Sigmoid colon (tissue), 6 donors: ENCODE measurements at regions not wholly inside any gene's neighbourhood (a gene's known extent, or its start where the extent isn't known, plus 50 kb on each side); places are given as distances from the start of the nearest gene placed in this dataset.

Source experiments
- DNase-seq: peaks from one replicate; pipeline ENCODE4 v3.0.0-alpha.2; 2019
- H3K27ac ChIP-seq, 4 donors: fragments of 200-600 bp; sonication (generic); one replicate each; pipeline ENCODE4 v1.5.1; 2016 to 2019; ENCODE audit warnings: mild to moderate bottlenecking in 1 of 4
- H3K27me3 ChIP-seq, 3 donors: fragments of 200-600 bp; sonication (generic); one replicate each; pipeline ENCODE4 v1.5.1; 2019; ENCODE audit warnings: mild to moderate bottlenecking in 1 of 3
- H3K36me3 ChIP-seq, 4 donors: fragments of 200-600 bp; sonication (generic); one replicate each; pipeline ENCODE4 v1.5.1; 2016 to 2019
- H3K4me1 ChIP-seq, 4 donors: fragments of 200-600 bp; sonication (generic); one replicate each; pipeline ENCODE4 v1.5.1; 2017 to 2019
- H3K4me3 ChIP-seq, 4 donors: fragments of 200-600 bp; sonication (generic); one replicate each; pipeline ENCODE4 v1.5.1; 2017 to 2019; ENCODE audit warnings: mild to moderate bottlenecking in 2 of 4, moderate library complexity in 1 of 4
- H3K9me3 ChIP-seq, 4 donors: fragments of 200-600 bp in 3 of 4; sonication (generic) in 3 of 4; one replicate each; pipeline versions ENCODE4 v1.5.1 to v1.6.1; 2013 to 2019
- EP300 ChIP-seq, 4 donors: sonication (generic); formaldehyde crosslinking; IDR thresholded peaks; one replicate each; pipeline ENCODE4 v1.6.1; 2017; ENCODE audit warnings: antibody characterized with exemption in 4 of 4
- POLR2A ChIP-seq, 2 donors: fragments of 450-650 bp; IDR thresholded peaks; one replicate each; pipeline ENCODE4 v1.6.1; 2016; ENCODE audit warnings: antibody characterized with exemption in 2 of 2, mild to moderate bottlenecking in 2 of 2, moderate library complexity in 2 of 2
- POLR2AphosphoS5 ChIP-seq, 4 donors: sonication (generic); formaldehyde crosslinking; IDR thresholded peaks; one replicate each; pipeline ENCODE4 v1.6.1; 2017; ENCODE audit warnings: antibody characterized with exemption in 4 of 4
- WGBS, 2 donors: extraction: QIAGEN DNeasy Blood & Tissue Kit; methylation state at CpG; one replicate each; pipeline ENCODE4 v1.1.7; 2013; 5-methylcytosine and 5-hydroxymethylcytosine counted together
- intact Hi-C: fragments of 100-400 bp; cut with DNase I; formaldehyde crosslinking; loops from one replicate; pipeline ENCODE4 v1.15.1; 2023
- TF ChIP-seq, protein P1 (sequence below), 4 experiments: fragments of 450-650 bp in 3 of 4; fragments of 200-600 bp in 1 of 4; IDR thresholded peaks; one replicate each; pipeline ENCODE4 v1.5.1; 2016 to 2019; ENCODE audit warnings: antibody characterized with exemption in 4 of 4, mild to moderate bottlenecking in 3 of 4, moderate library complexity in 2 of 4
- donor health status: healthy with polysubstance abuse.
- donor health status: healthy.

- no peak overlapping the region for H3K4me3 ChIP-seq
- 83% methylated on average over 9 of the region's 9 CpGs for WGBS, 2 donors
- H3K9me3 ChIP-seq, result no peaks in the 10 kb centered on the region
- H3K36me3 ChIP-seq, result no peaks in the 10 kb centered on the region
- H3K4me1 ChIP-seq, result no peaks in the 10 kb centered on the region
- TF ChIP-seq POLR2AphosphoS5 (IDR thresholded peaks at IDR 0.05) (no peak), EP300 (IDR thresholded peaks at IDR 0.05) (no peak), POLR2A (IDR thresholded peaks at IDR 0.05) (no peak)
- TF ChIP-seq, protein P1, sequence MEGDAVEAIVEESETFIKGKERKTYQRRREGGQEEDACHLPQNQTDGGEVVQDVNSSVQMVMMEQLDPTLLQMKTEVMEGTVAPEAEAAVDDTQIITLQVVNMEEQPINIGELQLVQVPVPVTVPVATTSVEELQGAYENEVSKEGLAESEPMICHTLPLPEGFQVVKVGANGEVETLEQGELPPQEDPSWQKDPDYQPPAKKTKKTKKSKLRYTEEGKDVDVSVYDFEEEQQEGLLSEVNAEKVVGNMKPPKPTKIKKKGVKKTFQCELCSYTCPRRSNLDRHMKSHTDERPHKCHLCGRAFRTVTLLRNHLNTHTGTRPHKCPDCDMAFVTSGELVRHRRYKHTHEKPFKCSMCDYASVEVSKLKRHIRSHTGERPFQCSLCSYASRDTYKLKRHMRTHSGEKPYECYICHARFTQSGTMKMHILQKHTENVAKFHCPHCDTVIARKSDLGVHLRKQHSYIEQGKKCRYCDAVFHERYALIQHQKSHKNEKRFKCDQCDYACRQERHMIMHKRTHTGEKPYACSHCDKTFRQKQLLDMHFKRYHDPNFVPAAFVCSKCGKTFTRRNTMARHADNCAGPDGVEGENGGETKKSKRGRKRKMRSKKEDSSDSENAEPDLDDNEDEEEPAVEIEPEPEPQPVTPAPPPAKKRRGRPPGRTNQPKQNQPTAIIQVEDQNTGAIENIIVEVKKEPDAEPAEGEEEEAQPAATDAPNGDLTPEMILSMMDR (IDR thresholded peaks at IDR 0.05), result no peak
- no peak overlapping the region for H3K27ac ChIP-seq
- H3K27me3 ChIP-seq, result peaks cover 0 to 28% (median 8%) of the 10 kb centered on the region in 3 donors
- intact Hi-C loops, result no loop called here
- peak; percentile 25 for DNase-seq
These were observed 312.2 kb downstream of the MATN1 start for GRCh38 chr1:30411206-30411605.

DNA sequence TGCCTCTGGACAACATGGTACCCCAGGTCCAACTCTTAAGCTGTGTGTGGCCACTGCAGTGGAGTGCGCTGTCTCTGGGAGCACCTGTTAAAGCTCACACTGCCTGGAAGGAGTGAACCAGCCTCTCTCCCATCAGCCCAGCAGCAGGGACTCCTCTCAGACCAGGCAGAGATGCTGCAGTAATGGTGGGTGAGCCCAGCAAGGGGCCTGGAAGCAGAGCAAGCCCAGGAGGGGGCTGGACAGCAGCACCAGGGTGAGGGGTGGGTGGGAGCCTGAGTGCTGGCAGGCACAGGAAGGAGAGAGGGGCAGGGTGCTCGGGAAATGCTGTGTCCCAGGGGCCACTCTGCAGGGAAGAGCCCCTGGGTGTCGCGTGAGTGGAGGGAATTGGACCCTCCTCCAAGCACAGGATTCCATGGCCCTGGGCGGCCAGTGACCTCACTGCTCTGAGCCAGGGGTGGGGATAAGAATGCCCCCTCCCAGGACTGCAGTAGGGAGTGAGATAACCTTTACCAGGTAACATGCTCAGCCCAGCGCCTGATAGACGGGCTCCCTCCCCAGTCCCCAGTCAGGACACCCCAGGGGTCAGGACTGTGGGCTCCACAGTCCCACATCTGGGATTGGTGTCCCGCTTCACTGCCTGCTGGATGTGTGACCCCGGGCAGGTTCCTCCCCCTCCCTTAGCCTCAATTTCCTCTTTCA, 313.1 kb downstream of the MATN1 start:
- WGBS, 2 donors, result 82 to 83% methylated on average over 9 of the region's 9 CpGs
- Histone ChIP-seq H3K27ac (no peak overlapping the region), H3K4me1 (no peaks in the 10 kb centered on the region), H3K9me3 (no peaks in the 10 kb centered on the region), H3K36me3 (no peaks in the 10 kb centered on the region), H3K27me3 (peaks cover 0 to 28% (median 8%) of the 10 kb centered on the region in 3 donors), H3K4me3 (no peak overlapping the region)
- peak; percentile 42 for DNase-seq
- TF ChIP-seq POLR2AphosphoS5 (IDR thresholded peaks at IDR 0.05), result no peak
- no peak for TF ChIP-seq EP300 (IDR thresholded peaks at IDR 0.05)
- TF ChIP-seq, protein P1 (IDR thresholded peaks at IDR 0.05), result no peak
- TF ChIP-seq POLR2A (IDR thresholded peaks at IDR 0.05), result no peak
- intact Hi-C loops, result no loop called here

DNA sequence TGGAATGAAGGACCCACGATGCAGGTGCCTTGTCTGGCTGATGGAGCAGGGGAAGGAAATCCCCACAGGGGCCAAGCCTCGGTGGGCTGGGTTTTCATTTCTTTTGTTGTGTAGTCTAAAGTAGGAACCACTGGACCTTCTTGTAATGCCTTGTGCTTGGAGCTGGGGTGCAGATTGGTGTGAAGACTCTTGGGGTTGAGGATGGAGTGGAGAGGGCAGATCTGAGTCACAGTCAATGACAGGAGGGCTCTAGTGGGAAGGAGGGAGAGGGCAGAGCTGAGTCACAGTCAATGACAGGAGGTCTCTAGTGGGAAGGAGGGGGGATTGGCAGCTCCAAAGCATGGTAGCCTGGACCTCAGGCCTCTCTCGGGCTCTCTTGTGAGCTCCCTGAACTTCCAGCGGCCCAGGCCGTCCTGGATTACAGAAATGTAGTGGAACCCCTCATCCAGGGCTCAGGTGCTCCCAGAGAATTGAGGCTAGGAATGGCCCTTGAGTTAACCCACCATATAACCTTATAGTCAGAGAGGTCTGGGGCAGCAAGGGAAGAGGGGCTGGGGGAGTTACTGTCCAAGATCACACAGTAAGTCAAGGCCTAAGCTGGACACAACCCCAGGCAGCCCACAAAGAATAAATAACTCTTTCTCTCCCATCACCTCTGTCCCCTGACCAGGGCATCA, 313.8 kb downstream of the MATN1 start:
- intact Hi-C loops, result no loop called here
- no peaks in the 10 kb centered on the region for H3K4me1 ChIP-seq
- 76 to 83% methylated on average over 5 of the region's 5 CpGs for WGBS, 2 donors
- no peak for DNase-seq
- H3K36me3 ChIP-seq, result no peaks in the 10 kb centered on the region
- TF ChIP-seq, protein P1 (IDR thresholded peaks at IDR 0.05), result no peak
- TF ChIP-seq EP300 (IDR thresholded peaks at IDR 0.05) (no peak), POLR2AphosphoS5 (IDR thresholded peaks at IDR 0.05) (no peak), POLR2A (IDR thresholded peaks at IDR 0.05) (no peak)
- no peaks in the 10 kb centered on the region for H3K9me3 ChIP-seq
- H3K27ac ChIP-seq, result no peak overlapping the region
- H3K27me3 ChIP-seq, result peaks cover 0 to 23% (median 8%) of the 10 kb centered on the region in 3 donors
- no peak overlapping the region for H3K4me3 ChIP-seq

DNA sequence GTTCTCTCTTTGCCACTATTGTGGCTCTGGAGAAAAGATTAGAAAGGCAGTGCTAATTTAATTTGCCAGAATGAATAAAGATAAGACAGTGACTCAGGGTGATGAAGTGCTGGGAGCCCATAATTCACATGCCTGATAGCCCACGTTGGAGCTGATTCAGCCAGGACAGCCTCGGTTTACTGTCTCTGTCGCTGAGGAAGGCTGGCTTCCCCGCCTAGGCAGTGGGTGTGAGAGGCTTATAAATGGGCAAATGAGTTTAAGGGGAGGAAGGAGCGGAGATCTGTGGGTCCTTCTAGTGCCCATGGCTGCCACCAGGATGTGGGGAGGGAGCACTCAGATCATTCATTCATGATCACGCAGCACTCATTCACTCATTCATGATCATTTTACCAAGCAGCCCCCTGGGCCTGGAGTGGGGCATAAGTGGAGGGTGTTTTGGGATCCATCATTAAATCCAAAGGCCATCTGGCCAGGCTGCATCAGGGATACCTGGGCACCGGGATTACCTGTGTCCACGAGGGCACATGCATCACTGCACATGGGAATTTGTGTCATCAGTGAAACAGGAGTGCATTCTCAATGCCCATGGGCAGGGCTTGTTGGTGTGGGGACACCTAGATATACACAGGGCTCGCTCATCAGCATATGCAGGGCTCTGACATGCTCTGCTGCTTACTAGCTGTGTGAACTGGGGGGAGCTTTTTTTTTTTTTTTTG, 315.4 kb downstream of the MATN1 start:
- Histone ChIP-seq H3K4me1 (no peaks in the 10 kb centered on the region), H3K27me3 (peaks cover 0 to 22% (median 8%) of the 10 kb centered on the region in 3 donors), H3K36me3 (no peaks in the 10 kb centered on the region), H3K4me3 (no peak overlapping the region), H3K9me3 (no peaks in the 10 kb centered on the region), H3K27ac (no peak overlapping the region)
- TF ChIP-seq, protein P1 (IDR thresholded peaks at IDR 0.05), result no peak
- TF ChIP-seq POLR2AphosphoS5 (IDR thresholded peaks at IDR 0.05), result no peak
- intact Hi-C loops, result no loop called here
- peak; percentile 40 for DNase-seq
- 65 to 73% methylated on average over 9 of the region's 9 CpGs for WGBS, 2 donors
